ENCODE measurements at regions not wholly inside any gene's neighbourhood (a gene's known extent, or its start where the extent isn't known, plus 50 kb on each side); places are given as distances from the start of the nearest gene placed in this dataset.

DNA sequence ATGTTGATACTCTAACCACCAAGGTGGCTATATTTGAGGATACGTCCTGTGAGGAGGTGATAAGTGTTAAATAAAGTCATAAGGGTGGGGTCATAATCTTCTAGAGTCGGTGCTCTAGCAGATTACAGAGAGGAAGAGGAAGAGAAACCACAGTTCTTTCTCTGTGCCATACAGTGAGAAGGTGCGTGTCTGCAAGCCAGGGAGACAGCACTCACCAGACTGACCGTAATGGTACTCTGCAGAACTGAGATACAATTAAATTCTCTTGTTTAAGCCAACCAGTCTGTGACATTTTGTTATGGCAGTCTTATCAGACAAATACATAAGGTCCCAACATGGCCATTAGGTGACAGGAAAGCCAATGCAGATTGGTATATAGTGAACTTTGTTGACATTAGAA is 480.9 kb upstream of the IGFBP7 start:
- DNase-seq (ENCODE audit: low read depth, low spot score) (no peak), FAIRE-seq (no peak)
- Histone ChIP-seq H3K27me3 (ENCODE audit: control insufficient read depth in 2 of 2, insufficient read depth in 2 of 2, low read length in 2 of 2) (no peaks in the 10 kb centered on the region), H3K36me3 (ENCODE audit: control insufficient read depth in 2 of 2, extremely low read depth in 1 of 2, insufficient read depth in 2 of 2, low read length in 2 of 2) (no peaks in the 10 kb centered on the region), H3K4me2 (ENCODE audit: insufficient read depth, low read length) (no peak overlapping the region), H3K9ac (replicated peaks; ENCODE audit: extremely low read depth, insufficient read depth, low read length) (no peak overlapping the region), H4K20me1 (replicated peaks; ENCODE audit: control insufficient read depth, extremely low read depth, insufficient read depth, low read length) (no peaks in the 10 kb centered on the region), H2AFZ (ENCODE audit: low read depth, low read length) (no peak overlapping the region), H3K27ac (ENCODE audit: insufficient read depth, low read depth, low read length) (no peak overlapping the region), H3K9me1 (replicated peaks; ENCODE audit: control insufficient read depth, extremely low read depth, insufficient read depth, low read length) (no peaks in the 10 kb centered on the region), H3K4me3 (replicated peaks in 1 of 3; ENCODE audit: insufficient read depth in 1 of 3, low read depth in 1 of 3, low read length in 3 of 3) (no peak overlapping the region), H3K4me1 (ENCODE audit: control insufficient read depth, extremely low read depth, insufficient read depth, low read length) (no peaks in the 10 kb centered on the region), H3K9me3 (replicated peaks; ENCODE audit: control insufficient read depth, insufficient read depth, low read length) (no peaks in the 10 kb centered on the region), H3K79me2 (ENCODE audit: control insufficient read depth, insufficient read depth, low read length) (no peaks in the 10 kb centered on the region)
- dilution Hi-C loops (cut with MboI; ENCODE audit: extremely low pct_ligation_motif_present, low sequenced_read_pairs) (no loop called here), intact Hi-C loops (cut with micrococcal nuclease) (no loop called here)
- ChIA-PET POLR2A (no interaction called here), CTCF (no interaction called here)
- no TSS peak for BruUV-seq (replicated peaks)
- TF ChIP-seq MYC (IDR thresholded peaks at IDR 0.05; ENCODE audit: low read depth, low read length), result no peak
- no peak for TF ChIP-seq EZH2 (IDR thresholded peaks at IDR 0.05; ENCODE audit: borderline replicate concordance, low read depth, low read length, severe bottlenecking)
- no peak for TF ChIP-seq MAX (IDR thresholded peaks at IDR 0.05; ENCODE audit: insufficient read depth, insufficient read length)
- TF ChIP-seq POLR2AphosphoS5 (IDR thresholded peaks at IDR 0.05; ENCODE audit: insufficient read depth, low read depth, low read length), result no peak
- no peak for TF ChIP-seq GATA2 (IDR thresholded peaks at IDR 0.05; ENCODE audit: insufficient read depth, insufficient read length, low read depth, low read length)

- Histone ChIP-seq H3K4me3 (replicated peaks in 1 of 3; ENCODE audit: insufficient read depth in 1 of 3, low read depth in 1 of 3, low read length in 3 of 3) (no peak overlapping the region), H3K4me1 (ENCODE audit: control insufficient read depth, extremely low read depth, insufficient read depth, low read length) (no peaks in the 10 kb centered on the region), H3K9ac (replicated peaks; ENCODE audit: extremely low read depth, insufficient read depth, low read length) (no peak overlapping the region), H3K36me3 (ENCODE audit: control insufficient read depth in 2 of 2, extremely low read depth in 1 of 2, insufficient read depth in 2 of 2, low read length in 2 of 2) (no peaks in the 10 kb centered on the region), H3K27ac (ENCODE audit: insufficient read depth, low read depth, low read length) (no peak overlapping the region), H3K79me2 (ENCODE audit: control insufficient read depth, insufficient read depth, low read length) (no peaks in the 10 kb centered on the region), H3K9me3 (replicated peaks; ENCODE audit: control insufficient read depth, insufficient read depth, low read length) (no peaks in the 10 kb centered on the region), H2AFZ (ENCODE audit: low read depth, low read length) (no peak overlapping the region), H4K20me1 (replicated peaks; ENCODE audit: control insufficient read depth, extremely low read depth, insufficient read depth, low read length) (no peaks in the 10 kb centered on the region), H3K4me2 (ENCODE audit: insufficient read depth, low read length) (no peak overlapping the region), H3K9me1 (replicated peaks; ENCODE audit: control insufficient read depth, extremely low read depth, insufficient read depth, low read length) (no peaks in the 10 kb centered on the region), H3K27me3 (ENCODE audit: control insufficient read depth in 2 of 2, insufficient read depth in 2 of 2, low read length in 2 of 2) (no peaks in the 10 kb centered on the region)
- CTCF ChIA-PET, result no interaction called here
- POLR2A ChIA-PET, result no interaction called here
- DNase-seq (ENCODE audit: low read depth, low spot score), result no peak
- dilution Hi-C loops (cut with MboI; ENCODE audit: extremely low pct_ligation_motif_present, low sequenced_read_pairs) (no loop called here), intact Hi-C loops (cut with micrococcal nuclease) (no loop called here)
- no TSS peak for BruUV-seq (replicated peaks)
- TF ChIP-seq CTCF (IDR thresholded peaks at IDR 0.05; ENCODE audit: extremely low read depth in 1 of 2, insufficient read depth in 1 of 2, low read depth in 1 of 2, low read length in 2 of 2), result no peak
- no peak for TF ChIP-seq GATA2 (IDR thresholded peaks at IDR 0.05; ENCODE audit: insufficient read depth, insufficient read length, low read depth, low read length)
- no peak for TF ChIP-seq MYC (IDR thresholded peaks at IDR 0.05; ENCODE audit: low read depth, low read length)
- no peak for TF ChIP-seq FOS (IDR thresholded peaks at IDR 0.05; ENCODE audit: borderline replicate concordance, insufficient read depth, low read length)
- TF ChIP-seq JUN (IDR thresholded peaks at IDR 0.05; ENCODE audit: borderline replicate concordance, insufficient read depth, insufficient read length, low read depth), result no peak
- TF ChIP-seq EZH2 (IDR thresholded peaks at IDR 0.05; ENCODE audit: borderline replicate concordance, low read depth, low read length, severe bottlenecking), result no peak
- no peak for TF ChIP-seq POLR2AphosphoS5 (IDR thresholded peaks at IDR 0.05; ENCODE audit: insufficient read depth, low read depth, low read length)
- no peak for TF ChIP-seq POLR2A (IDR thresholded peaks at IDR 0.05; ENCODE audit: low read depth, low read length)
- no peak for TF ChIP-seq MAX (IDR thresholded peaks at IDR 0.05; ENCODE audit: insufficient read depth, insufficient read length)
- no peak for FAIRE-seq
Observed at GRCh38 chr4:57588557-57588956, 478.4 kb upstream of the IGFBP7 start.

Data from endothelial cell of umbilical vein (primary cell).